GM19351 (cell line): ENCODE measurements at regions not wholly inside any gene's neighbourhood (a gene's known extent, or its start where the extent isn't known, plus 50 kb on each side); places are given as distances from the start of the nearest gene placed in this dataset.

Experiments used
- ATAC-seq: cut with Tn5 transposase; IDR thresholded peaks from one replicate; pipeline ENCODE4 v1.9.1; 2021; ENCODE audit warnings: mild to moderate bottlenecking, moderate library complexity; ENCODE audit not compliant: unreplicated experiment

GRCh38 chr10:107829161-107829560 lies 664.7 kb upstream of the SORCS1 start:
- ATAC-seq = no peak

DNA sequence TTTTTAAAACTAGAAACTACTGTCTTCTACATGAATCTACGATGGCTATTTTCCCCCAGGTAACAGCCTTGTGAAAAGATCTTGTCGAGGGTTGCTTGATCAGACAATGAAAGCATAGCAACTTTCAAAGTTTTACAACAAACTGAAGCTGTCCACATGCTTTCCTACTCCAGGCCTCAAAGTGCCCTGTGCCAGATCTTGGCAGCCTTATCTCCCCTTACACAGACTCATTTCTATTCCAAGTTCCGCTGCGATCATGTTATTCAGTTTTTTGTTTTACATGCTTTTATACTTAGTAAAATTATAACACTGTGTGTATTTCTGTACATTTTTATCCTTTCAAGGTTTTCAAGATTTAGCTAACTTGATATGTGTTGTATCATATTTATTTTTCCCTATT lies 661.7 kb upstream of the SORCS1 start:
- ATAC-seq = no peak

DNA sequence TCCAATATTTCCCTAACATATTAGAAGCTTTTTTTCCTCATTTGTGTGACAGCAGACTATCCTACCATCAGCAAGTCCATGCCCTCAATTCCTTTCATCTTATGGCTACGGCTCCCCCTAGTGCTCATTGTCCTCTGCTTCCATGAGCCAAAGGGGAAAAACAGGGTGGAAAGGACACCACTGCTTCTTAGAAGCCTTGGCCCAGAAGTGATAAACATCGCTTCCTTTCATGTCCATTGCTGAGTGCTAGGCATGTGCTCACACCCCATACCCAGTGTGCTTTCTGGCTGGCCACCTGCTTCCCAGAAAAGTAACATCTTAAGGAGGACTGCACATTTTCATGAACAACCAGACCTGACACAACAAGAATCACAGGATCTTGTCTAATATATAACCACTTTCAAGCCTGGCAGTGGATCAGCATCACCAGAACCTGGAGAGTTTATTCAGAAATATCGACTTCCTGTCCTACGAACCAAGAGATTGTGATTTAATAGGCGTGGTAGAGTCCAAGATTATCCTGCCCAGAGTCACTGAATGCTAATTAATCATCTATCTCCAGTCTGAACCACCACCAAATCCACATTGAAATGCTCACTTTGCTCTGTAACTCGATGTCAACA lies 650.5 kb upstream of the SORCS1 start:
- ATAC-seq = peak; percentile 86

DNA sequence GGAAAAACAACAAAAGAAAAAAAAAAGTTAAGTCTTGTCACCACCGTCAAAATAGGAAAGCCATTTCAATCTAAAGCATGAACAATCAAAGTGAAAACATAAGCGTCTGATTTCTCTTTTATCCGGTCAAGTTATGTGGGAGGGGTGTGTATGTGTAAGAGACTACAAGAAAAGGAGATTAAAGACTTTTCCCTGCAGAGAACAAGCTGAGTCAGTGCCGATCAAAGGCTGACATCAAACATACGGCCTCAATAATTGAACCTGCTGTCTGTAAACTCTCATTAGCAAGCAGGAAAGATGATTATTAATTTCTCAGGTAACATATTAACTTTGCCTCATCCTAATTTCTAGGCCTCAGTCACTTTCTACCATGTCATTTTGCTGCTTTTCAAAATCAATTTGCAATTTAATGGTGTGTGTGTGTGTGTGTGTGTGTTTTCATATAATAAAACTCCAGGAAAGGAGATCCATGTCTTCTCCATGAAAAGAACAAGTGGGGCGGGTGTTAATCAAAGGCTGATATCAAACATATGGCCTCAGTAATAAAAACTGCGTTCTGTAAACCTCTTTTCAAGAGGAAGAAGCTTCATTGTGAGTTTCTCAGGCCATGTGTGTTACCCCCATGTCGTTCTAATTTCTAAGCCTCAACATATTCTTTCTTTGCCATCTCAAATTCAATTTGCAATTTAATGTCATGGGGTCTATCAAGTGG lies 649.1 kb upstream of the SORCS1 start:
- ATAC-seq = no peak

GRCh38 chr10:107809889-107810288 lies 645.4 kb upstream of the SORCS1 start:
- ATAC-seq = no peak

GRCh38 chr10:107807836-107808235 lies 643.3 kb upstream of the SORCS1 start:
- ATAC-seq = no peak

GRCh38 chr10:107806026-107806425 lies 641.5 kb upstream of the SORCS1 start:
- ATAC-seq = no peak

DNA sequence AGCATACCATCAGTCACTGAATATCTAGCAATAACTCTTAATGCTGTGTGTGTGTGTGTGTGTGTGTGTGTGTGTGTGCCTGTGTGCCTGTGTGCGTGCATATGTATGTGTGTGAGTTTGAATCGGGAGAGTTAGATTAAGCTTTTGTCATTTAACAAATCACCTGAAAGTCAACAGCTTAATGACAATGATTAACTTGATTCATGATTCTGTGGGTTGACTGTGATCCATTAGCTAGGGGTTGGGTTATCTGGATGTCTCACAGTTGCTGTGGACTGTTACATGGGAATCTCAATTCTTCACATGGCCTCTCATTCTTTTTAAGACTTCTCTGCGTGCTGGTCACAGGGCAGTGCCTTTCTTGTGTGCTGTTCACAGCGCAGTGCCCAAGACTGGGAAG lies 639.0 kb upstream of the SORCS1 start:
- no peak for ATAC-seq

GRCh38 chr10:107800061-107800460 lies 635.6 kb upstream of the SORCS1 start:
- ATAC-seq = no peak

GRCh38 chr10:107790271-107790670 lies 625.8 kb upstream of the SORCS1 start:
- ATAC-seq = no peak

DNA sequence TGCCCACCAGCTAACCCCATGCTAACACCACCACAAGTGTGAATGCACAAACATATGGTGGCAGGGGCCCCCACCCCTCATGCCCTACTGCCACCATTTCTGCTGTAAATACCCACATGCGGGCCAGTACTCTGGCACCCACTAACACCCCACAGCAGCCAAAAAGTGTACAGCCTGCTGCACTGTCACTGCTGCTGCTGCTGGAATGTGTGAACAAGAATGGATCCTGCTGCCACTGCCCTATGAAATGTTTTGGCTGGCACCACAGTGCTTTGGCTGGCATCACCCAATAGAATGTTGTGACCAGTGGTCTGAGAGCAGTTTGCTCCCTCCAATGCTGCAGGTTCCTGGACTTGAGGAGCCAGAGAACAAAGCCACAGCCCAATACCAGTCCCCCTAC lies 606.6 kb upstream of the SORCS1 start:
- no peak for ATAC-seq

- peak; percentile 68 for ATAC-seq
Observed at GRCh38 chr10:107767185-107767584, 602.7 kb upstream of the SORCS1 start.

GRCh38 chr10:107754814-107755213 lies 590.3 kb upstream of the SORCS1 start:
- ATAC-seq = no peak

DNA sequence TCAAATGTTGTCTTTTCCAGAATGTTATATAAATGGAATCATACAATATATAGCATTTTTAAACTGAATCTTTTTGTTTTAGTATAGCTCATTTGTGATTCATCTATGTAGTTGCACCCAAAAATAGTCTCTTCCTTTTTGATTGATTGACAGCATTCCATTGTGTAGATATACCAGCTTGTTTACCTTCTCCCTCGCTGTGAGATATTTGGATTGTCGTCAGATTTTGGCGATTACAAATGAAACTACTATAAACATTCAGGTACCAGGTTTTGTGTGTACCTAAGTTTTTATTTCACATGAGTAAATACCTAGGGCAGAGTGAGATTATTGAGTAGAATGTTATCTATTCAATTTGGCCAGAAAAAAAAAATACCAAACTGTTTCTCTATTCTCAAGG lies 584.7 kb upstream of the SORCS1 start:
- no peak for ATAC-seq

GRCh38 chr10:107747851-107748250 lies 583.3 kb upstream of the SORCS1 start:
- no peak for ATAC-seq

DNA sequence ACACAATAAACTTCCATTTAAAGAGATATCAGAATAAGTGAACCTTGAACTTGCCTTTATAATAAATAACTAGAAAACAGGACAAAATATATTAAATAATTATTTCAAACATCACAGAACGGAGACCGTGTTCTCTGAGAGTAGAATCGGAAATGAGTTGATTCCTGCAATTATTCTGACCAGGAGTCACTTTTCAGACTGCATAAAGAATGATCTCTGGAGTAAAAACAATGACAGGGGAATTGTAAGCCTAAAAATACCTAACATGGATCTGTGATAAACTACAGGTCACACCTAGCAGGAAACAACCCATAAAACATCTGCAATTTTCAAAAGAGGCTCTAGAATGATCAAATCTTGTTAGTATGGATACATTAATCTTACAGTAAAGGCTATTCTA lies 577.5 kb upstream of the SORCS1 start:
- ATAC-seq = no peak

DNA sequence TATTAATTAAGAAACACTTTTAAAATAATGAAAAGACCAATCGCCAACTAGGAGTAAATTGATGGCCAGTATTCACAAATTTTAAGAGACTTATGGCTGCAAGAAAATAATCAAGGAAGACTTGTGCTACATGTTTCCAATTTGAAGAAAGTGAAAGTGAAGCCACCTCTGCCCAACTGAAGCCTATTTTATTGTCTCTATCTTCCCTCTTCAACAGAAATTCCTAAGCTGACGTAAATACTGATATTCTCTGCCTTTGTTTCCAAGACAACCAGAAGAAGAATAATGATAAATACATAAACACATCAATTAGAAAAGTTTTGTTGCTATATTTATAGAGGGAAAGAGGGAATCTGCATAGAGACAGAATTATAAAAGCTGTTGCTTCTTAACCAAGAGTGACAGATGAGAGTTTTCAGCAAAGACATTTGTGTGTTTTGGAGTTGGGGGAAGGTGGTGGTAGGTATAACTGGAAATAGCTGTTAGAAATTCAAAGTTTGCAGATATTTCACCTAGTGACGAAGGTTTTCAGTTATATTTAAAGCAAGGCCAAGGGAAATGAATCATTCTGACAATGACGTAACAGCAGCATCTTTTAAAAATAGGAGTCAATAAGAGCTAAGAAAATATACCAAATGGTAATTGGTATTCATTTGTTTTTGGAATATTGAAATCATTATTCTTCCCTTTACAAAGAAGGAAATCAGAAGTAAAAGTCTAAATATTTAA lies 576.6 kb upstream of the SORCS1 start:
- no peak for ATAC-seq

- no peak for ATAC-seq
Observed at GRCh38 chr10:107739951-107740350, 575.4 kb upstream of the SORCS1 start.

DNA sequence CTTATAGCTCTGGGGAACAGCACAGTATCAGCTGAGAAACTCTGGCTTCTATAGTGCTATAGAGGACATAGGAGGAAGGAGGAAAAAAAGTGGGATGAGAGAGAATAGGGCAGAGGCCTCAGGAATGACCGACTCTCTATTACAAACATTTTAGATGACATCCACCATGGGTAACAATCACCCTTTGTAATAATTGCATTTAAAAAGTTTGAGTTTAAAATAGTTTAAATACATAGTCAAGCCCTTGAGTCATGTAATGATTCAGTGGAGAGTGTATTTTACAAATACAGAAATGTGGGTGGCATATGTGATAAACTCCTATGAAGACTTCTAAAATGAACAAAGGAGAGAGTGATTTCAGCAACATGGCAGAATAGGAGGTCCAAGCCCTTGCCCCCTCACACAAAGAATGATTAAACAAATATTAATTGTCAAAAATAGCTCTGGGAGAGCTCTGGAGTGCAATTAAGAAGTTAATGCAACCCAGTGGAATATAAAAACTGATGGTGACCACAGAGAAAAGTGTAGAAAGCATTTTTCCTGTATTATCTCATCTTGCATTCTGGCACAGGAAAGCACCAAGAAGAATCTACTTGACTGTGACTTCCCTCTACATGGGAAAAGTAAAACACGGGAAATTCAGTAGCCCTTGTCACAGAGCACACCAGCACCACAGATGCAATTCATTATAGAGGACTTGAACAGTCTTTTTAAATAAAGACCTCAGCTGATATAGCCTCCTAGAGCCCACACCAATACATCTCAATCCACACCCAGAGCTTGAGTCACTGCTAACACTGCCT lies 569.0 kb upstream of the SORCS1 start:
- no peak for ATAC-seq

- no peak for ATAC-seq
Observed at GRCh38 chr10:107732045-107732444, 567.5 kb upstream of the SORCS1 start.

DNA sequence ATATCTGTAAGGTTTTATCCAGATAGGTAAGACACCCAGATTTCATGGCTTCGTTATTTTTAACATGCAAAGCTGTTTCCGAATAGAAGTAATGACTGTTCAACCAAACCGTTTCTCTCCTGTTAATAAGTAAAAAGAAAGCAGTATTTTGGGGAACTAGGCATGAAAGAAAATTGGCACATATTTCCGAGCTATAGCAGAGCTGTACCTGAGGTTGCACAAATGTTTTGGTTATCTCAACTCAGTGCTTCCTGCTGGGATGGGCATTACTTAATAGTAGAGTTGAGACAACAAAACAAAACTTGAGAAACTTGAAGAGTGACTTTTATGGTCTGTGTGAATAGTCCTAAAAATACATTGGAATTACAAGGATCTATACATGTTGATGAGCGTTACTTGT lies 564.3 kb upstream of the SORCS1 start:
- no peak for ATAC-seq
